ENCODE measurements at regions not wholly inside any gene's neighbourhood (a gene's known extent, or its start where the extent isn't known, plus 50 kb on each side); places are given as distances from the start of the nearest gene placed in this dataset.

DNA sequence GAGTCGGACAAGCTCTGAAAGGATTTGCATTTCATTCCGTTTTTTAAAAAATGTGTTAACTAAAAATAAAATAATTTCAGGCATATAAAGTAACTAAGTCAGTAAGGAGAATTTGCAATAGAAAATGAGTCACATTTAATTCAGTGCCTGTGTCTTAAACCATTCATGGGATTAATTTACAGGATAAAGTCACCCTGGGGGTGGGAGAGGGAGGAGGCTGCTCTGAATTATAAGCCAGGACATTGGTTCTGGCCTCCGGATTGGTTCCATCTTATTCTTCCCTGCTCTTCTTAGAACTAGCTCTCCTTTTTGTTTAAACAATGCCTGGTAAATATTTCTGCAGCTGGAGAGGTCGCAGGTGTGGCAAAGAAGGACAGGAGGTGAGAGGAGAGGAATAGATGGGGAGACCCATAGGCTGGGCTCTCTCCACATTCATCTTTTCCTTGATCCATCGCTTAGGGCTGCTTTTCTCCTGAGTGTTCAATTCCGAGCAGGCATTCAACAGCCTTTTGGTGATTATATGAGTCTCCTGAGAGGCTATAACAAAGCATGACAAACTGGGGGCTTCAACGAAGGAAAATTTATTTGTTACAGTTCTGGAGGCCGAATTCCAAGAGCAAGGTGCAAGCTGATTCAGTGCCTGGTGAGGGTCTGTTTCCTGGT, 319.2 kb downstream of the PHKB start:
- no peak overlapping the region for H3K4me3 ChIP-seq
- H3K9me3 ChIP-seq: no peaks in the 10 kb centered on the region
- no peaks in the 10 kb centered on the region for H3K4me1 ChIP-seq
- TF ChIP-seq POLR2A (IDR thresholded peaks at IDR 0.05; ENCODE audit: low read depth): no peak
- intact Hi-C loops (cut with DNase I): no loop called here
- H3K27me3 ChIP-seq: no peaks in the 10 kb centered on the region
- no peaks in the 10 kb centered on the region for H3K36me3 ChIP-seq
- 78% methylated on average over 8 of the region's 8 CpGs for WGBS
- no peak for DNase-seq (ENCODE audit: extremely low spot score)
- H3K27ac ChIP-seq (replicated peaks in 1 of 4): no peak overlapping the region

DNA sequence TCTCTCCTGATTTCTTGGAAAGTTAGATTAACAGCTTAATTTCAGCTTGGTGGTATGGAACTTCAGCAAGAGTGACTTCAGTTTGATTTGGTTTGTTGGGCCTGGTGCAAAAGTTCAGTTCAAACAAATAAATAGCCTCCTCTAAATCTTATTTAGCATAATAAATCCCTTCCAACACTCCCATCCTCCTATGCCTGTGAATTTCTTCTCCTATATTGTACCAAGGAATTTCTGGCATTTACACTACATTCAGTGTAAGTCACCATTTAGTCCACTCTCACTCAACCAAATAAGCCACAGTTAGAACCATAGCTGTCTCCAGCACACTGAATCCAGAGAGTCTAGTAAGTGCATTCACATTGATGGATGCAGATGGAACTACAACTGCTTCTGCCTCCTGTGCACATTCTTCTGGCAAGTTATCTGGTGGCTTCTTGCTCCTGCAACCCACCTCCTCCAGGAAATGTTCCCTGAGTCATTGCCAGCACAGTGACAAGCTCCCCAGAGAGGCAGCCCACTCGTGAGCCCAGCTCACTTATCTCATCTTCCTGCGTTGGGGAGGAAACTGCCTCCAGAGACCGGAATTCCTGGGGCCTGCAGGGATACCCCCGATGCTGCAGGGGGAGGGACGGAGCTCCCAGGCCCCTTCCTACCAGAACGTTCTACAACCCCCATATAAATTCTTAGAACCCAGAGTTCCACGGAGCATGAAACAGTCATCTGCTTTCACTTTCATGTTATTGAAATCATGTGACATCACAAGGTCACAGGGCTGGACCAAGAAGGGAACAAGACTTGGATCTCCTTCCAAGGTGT, 318.3 kb downstream of the PHKB start:
- DNase-seq (ENCODE audit: extremely low spot score): no peak
- Histone ChIP-seq H3K4me1 (no peaks in the 10 kb centered on the region), H3K27ac (replicated peaks in 1 of 4) (no peak overlapping the region), H3K9me3 (no peaks in the 10 kb centered on the region), H3K36me3 (no peaks in the 10 kb centered on the region), H3K27me3 (no peaks in the 10 kb centered on the region), H3K4me3 (peak overlapping the region; percentile 14 to 42 (median 28))
- WGBS: 45% methylated on average over 7 of the region's 7 CpGs
- intact Hi-C loops (cut with DNase I): no loop called here
- TF ChIP-seq POLR2AphosphoS5 (IDR thresholded peaks at IDR 0.05) (no peak), EP300 (IDR thresholded peaks at IDR 0.05) (no peak)
- TF ChIP-seq, protein P1, sequence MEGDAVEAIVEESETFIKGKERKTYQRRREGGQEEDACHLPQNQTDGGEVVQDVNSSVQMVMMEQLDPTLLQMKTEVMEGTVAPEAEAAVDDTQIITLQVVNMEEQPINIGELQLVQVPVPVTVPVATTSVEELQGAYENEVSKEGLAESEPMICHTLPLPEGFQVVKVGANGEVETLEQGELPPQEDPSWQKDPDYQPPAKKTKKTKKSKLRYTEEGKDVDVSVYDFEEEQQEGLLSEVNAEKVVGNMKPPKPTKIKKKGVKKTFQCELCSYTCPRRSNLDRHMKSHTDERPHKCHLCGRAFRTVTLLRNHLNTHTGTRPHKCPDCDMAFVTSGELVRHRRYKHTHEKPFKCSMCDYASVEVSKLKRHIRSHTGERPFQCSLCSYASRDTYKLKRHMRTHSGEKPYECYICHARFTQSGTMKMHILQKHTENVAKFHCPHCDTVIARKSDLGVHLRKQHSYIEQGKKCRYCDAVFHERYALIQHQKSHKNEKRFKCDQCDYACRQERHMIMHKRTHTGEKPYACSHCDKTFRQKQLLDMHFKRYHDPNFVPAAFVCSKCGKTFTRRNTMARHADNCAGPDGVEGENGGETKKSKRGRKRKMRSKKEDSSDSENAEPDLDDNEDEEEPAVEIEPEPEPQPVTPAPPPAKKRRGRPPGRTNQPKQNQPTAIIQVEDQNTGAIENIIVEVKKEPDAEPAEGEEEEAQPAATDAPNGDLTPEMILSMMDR (IDR thresholded peaks at IDR 0.05): no peak

DNA sequence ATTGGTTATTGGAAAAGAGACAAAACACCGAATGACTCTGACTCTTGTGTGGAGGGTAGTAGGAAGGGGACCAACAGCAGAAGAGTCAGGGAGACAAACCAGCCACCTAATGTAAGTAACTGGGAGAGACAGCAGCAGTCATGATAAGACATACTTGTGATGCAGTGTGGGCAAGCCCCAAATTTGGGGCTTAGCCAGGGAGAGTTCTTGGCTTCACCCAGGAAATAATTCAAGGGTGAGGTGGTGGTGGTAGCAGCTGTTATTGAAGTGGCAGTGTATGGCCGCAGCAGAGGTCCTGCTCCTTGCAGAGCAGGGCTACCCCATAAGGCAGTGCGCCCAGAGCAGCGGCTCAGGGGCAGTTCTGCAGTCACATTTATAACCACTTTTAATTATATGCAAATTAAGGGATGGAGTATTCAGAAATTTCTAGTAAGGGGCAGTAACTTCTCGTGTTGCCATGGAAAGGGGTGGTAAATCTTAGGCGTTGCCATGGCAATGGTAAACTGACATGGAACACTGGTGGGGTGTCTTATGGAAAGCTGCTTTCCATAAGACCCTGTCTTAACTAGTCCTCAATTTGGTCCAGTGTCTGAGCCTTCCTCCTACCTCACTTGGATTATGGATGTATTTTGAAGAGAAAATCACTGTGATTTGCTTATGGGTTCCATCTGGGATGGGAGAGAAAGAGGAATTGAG, 317.1 kb downstream of the PHKB start:
- 92% methylated on average over 6 of the region's 6 CpGs for WGBS
- Histone ChIP-seq H3K9me3 (no peaks in the 10 kb centered on the region), H3K4me3 (no peak overlapping the region), H3K27me3 (no peaks in the 10 kb centered on the region), H3K4me1 (no peaks in the 10 kb centered on the region), H3K27ac (replicated peaks in 1 of 4) (no peak overlapping the region), H3K36me3 (no peaks in the 10 kb centered on the region)
- TF ChIP-seq, protein P1 (IDR thresholded peaks at IDR 0.05): no peak
- no peak for TF ChIP-seq EP300 (IDR thresholded peaks at IDR 0.05)
- no peak for TF ChIP-seq POLR2AphosphoS5 (IDR thresholded peaks at IDR 0.05)
- no peak for TF ChIP-seq POLR2A (IDR thresholded peaks at IDR 0.05; ENCODE audit: low read depth)
- no peak for DNase-seq (ENCODE audit: extremely low spot score)
- intact Hi-C loops (cut with DNase I): no loop called here

DNA sequence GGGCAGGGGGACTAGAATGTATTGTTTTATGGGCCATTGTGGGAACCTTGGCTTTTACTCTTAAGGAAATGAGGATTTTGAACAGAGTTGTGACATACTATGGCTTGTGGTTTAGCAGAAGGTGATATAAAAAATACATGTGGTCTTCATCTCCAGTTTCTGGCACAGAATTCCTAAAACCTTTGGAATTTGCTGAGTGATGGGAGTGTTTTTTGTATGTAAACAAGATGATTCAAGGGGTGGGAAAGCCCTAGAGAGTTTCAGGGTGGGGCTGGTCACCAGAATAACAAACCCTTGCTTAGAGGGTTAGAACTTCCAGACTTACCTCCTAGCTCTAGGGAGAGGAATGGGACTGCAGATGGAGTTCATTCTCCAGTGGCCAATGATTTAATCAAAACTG, 316.1 kb downstream of the PHKB start:
- intact Hi-C loops (cut with DNase I): no loop called here
- no peak overlapping the region for H3K4me3 ChIP-seq
- DNase-seq (ENCODE audit: extremely low spot score): no peak
- H3K9me3 ChIP-seq: no peaks in the 10 kb centered on the region
- H3K36me3 ChIP-seq: no peaks in the 10 kb centered on the region
- H3K27me3 ChIP-seq: no peaks in the 10 kb centered on the region
- no peak for TF ChIP-seq EP300 (IDR thresholded peaks at IDR 0.05)
- TF ChIP-seq POLR2AphosphoS5 (IDR thresholded peaks at IDR 0.05): no peak
- TF ChIP-seq POLR2A (IDR thresholded peaks at IDR 0.05; ENCODE audit: low read depth): no peak
- TF ChIP-seq, protein P1 (IDR thresholded peaks at IDR 0.05): no peak
- H3K27ac ChIP-seq (replicated peaks in 1 of 4): no peak overlapping the region
- H3K4me1 ChIP-seq: no peaks in the 10 kb centered on the region

DNA sequence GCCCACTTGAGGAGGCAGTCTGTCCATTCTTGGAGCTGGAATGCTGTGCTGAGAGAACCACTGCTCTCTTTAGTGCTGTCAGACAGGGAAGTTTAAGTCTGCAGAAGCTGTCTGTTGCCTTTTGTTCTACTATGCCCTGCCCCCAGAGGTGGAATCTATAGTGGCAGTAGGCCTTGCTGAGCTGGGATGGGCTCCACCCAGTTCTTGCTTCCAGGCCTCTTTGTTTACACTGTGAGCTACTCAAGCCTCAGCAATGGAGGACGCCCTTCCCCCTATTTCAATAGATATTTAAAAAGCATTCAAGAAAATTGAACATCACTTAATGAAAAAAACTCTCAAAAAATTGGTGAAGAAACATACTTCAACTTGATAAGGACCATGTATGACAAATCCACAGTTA, 313.5 kb downstream of the PHKB start:
- H3K4me3 ChIP-seq: no peak overlapping the region
- H3K9me3 ChIP-seq: no peaks in the 10 kb centered on the region
- no peak overlapping the region for H3K27ac ChIP-seq (replicated peaks in 1 of 4)
- no peak for DNase-seq (ENCODE audit: extremely low spot score)
- no peaks in the 10 kb centered on the region for H3K4me1 ChIP-seq
- intact Hi-C loops (cut with DNase I): no loop called here
- TF ChIP-seq POLR2AphosphoS5 (IDR thresholded peaks at IDR 0.05): no peak
- TF ChIP-seq EP300 (IDR thresholded peaks at IDR 0.05): no peak
- TF ChIP-seq POLR2A (IDR thresholded peaks at IDR 0.05; ENCODE audit: low read depth): no peak
- TF ChIP-seq, protein P1 (IDR thresholded peaks at IDR 0.05): no peak
- WGBS: 75% methylated on average over 1 of the region's 1 CpG
- H3K36me3 ChIP-seq: no peaks in the 10 kb centered on the region
- H3K27me3 ChIP-seq: no peaks in the 10 kb centered on the region

Data from esophagus muscularis mucosa (tissue), 4 donors.